ENCODE measurements at regions not wholly inside any gene's neighbourhood (a gene's known extent, or its start where the extent isn't known, plus 50 kb on each side); places are given as distances from the start of the nearest gene placed in this dataset.

GRCh38 chr11:115990004-115990447 lies 485.8 kb upstream of the CADM1 start:
- TF ChIP-seq ZFP30 (CRISPR knock-in tag; IDR thresholded peaks at IDR 0.05) = no peak
- TF ChIP-seq PATZ1 (CRISPR knock-in tag; IDR thresholded peaks at IDR 0.05; ENCODE audit: borderline replicate concordance) = no peak
- TF ChIP-seq RARB (CRISPR knock-in tag; IDR thresholded peaks at IDR 0.05) = no peak
- TF ChIP-seq ARNTL (CRISPR knock-in tag; IDR thresholded peaks at IDR 0.05; ENCODE audit: borderline replicate concordance, low read depth) = no peak
- no peak for TF ChIP-seq CSDC2 (CRISPR knock-in tag; IDR thresholded peaks at IDR 0.05)
- no peak for TF ChIP-seq BACH2 (CRISPR knock-in tag; IDR thresholded peaks at IDR 0.05; ENCODE audit: borderline replicate concordance)
